Trophoblast cell (in vitro differentiated cells and primary cell): ENCODE measurements at regions not wholly inside any gene's neighbourhood (a gene's known extent, or its start where the extent isn't known, plus 50 kb on each side); places are given as distances from the start of the nearest gene placed in this dataset.
A peak's percentile ranks its signal among the peaks of the same experiment; 100 is the strongest.
"Not testable (repeated sequence)": the region's sequence is repeated elsewhere in the genome, so short reads cannot be mapped to it uniquely, and the experiment has no call there.

Source experiments
- DNase-seq, 2 donors: peaks; one replicate each; pipeline ENCODE4 v3.0.0-alpha.2; 2016
- H2AFZ ChIP-seq: 2 replicates; pipeline ENCODE4 v1.6.1; 2013; ENCODE audit warnings: low read length, moderate library complexity, mild to moderate bottlenecking; ENCODE audit not compliant: insufficient read depth, poor library complexity
- H2AK5ac ChIP-seq: 2 replicates; pipeline ENCODE4 v1.6.1; 2013; ENCODE audit warnings: mild to moderate bottlenecking, low read length
- H2BK120ac ChIP-seq: 2 replicates; pipeline ENCODE4 v1.6.1; 2013; ENCODE audit warnings: low read length, mild to moderate bottlenecking, moderate library complexity; ENCODE audit not compliant: insufficient read depth, poor library complexity
- H2BK12ac ChIP-seq: 2 replicates; pipeline ENCODE4 v1.6.1; 2013; ENCODE audit warnings: mild to moderate bottlenecking, low read length, moderate library complexity
- H2BK5ac ChIP-seq: 2 replicates; pipeline ENCODE4 v1.6.1; 2013; ENCODE audit warnings: low read length, low read depth, moderate library complexity, mild to moderate bottlenecking; ENCODE audit not compliant: poor library complexity
- H3K14ac ChIP-seq: 2 replicates; pipeline ENCODE4 v1.6.1; 2013; ENCODE audit warnings: mild to moderate bottlenecking, low read length
- H3K18ac ChIP-seq: 2 replicates; pipeline ENCODE4 v1.6.1; 2013; ENCODE audit warnings: mild to moderate bottlenecking, low read length
- H3K23ac ChIP-seq: 2 replicates; pipeline ENCODE4 v1.6.1; 2013; ENCODE audit warnings: low read length
- H3K27ac ChIP-seq: 2 replicates; pipeline ENCODE4 v1.5.1; 2013; ENCODE audit warnings: low read depth, mild to moderate bottlenecking, inconsistent platforms, low read length, moderate library complexity
- H3K27me3 ChIP-seq: 2 replicates; pipeline ENCODE4 v1.6.1; 2013; ENCODE audit warnings: inconsistent platforms, mild to moderate bottlenecking, low read length, moderate library complexity; ENCODE audit not compliant: insufficient read depth
- H3K36me3 ChIP-seq, 2 experiments: 1 replicate in 1 of 2; 2 replicates in 1 of 2; pipeline ENCODE4 v1.6.1; 2013; ENCODE audit warnings: low read length in 2 of 2, mild to moderate bottlenecking in 2 of 2, moderate library complexity in 1 of 2; ENCODE audit not compliant: insufficient read depth in 2 of 2, control insufficient read depth in 1 of 2
- H3K4ac ChIP-seq: 2 replicates; pipeline ENCODE4 v1.6.1; 2013; ENCODE audit warnings: low read depth, mild to moderate bottlenecking, low read length, moderate library complexity
- H3K4me1 ChIP-seq, 2 experiments: 1 replicate in 1 of 2; 2 replicates in 1 of 2; pipeline ENCODE4 v1.6.1; 2013; ENCODE audit warnings: low read length in 2 of 2, mild to moderate bottlenecking in 2 of 2, moderate library complexity in 1 of 2; ENCODE audit not compliant: insufficient read depth in 2 of 2, control insufficient read depth in 1 of 2
- H3K4me2 ChIP-seq: 2 replicates; pipeline ENCODE4 v1.6.1; 2013; ENCODE audit warnings: inconsistent platforms, mild to moderate bottlenecking, low read length, moderate library complexity
- H3K4me3 ChIP-seq: 2 replicates; pipeline ENCODE4 v1.5.1; 2013; ENCODE audit warnings: mild to moderate bottlenecking, low read depth, low read length, inconsistent platforms
- H3K79me1 ChIP-seq: one replicate; pipeline ENCODE4 v1.6.1; 2013; ENCODE audit warnings: low read length
- H3K79me2 ChIP-seq: 2 replicates; pipeline ENCODE4 v1.6.1; 2013; ENCODE audit warnings: low read length, mild to moderate bottlenecking; ENCODE audit not compliant: control insufficient read depth, insufficient read depth, poor library complexity
- H3K9ac ChIP-seq: 2 replicates; pipeline ENCODE4 v1.6.1; 2013; ENCODE audit warnings: mild to moderate bottlenecking, low read length
- H3K9me3 ChIP-seq: 2 replicates; pipeline ENCODE4 v1.6.1; 2013; ENCODE audit warnings: low read depth, mild to moderate bottlenecking, control low read depth, inconsistent platforms, low read length; ENCODE audit not compliant: insufficient read depth
- H4K12ac ChIP-seq: 2 replicates; pipeline ENCODE4 v1.6.1; 2013; ENCODE audit warnings: low read depth, mild to moderate bottlenecking, low read length, moderate library complexity
- H4K8ac ChIP-seq: 2 replicates; pipeline ENCODE4 v1.6.1; 2013; ENCODE audit warnings: low read depth, mild to moderate bottlenecking, low read length, moderate library complexity
- H4K91ac ChIP-seq: one replicate; pipeline ENCODE4 v1.6.1; 2013; ENCODE audit warnings: low read depth, mild to moderate bottlenecking, low read length, moderate library complexity
- WGBS: extraction: QIAGEN DNeasy Blood & Tissue Kit; methylation state at CpG from one replicate; pipeline ENCODE4 v1.1.7; 2013; ENCODE audit warnings: missing lambda C conversion rate; ENCODE audit not compliant: insufficient read length, insufficient coverage; ENCODE audit errors: extremely low coverage; 5-methylcytosine and 5-hydroxymethylcytosine counted together

DNA sequence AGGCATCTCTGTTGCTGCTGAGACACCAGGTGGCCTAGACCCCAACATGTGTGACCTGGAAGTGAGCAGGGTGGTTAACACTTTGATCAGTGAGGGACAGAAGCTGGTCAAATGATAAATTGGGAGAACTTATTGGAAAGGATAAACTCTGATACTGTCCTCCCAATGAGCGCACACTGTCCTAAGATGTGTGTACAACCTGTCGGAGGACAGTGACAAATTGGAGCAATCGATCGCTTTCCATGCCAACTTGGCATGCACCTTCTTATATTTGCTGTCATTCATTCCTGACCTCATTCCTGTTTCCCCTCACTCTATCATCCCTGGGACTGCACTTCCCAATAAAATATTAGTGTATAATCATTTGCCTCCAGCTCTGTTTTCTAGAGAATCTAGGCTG, 198.7 kb upstream of the PROK2 start:
- Histone ChIP-seq H3K36me3 (no peaks in the 10 kb centered on the region), H4K12ac (no peak overlapping the region), H3K4me2 (no peak overlapping the region), H2BK12ac (no peak overlapping the region), H2BK120ac (no peak overlapping the region), H3K79me1 (no peaks in the 10 kb centered on the region), H3K4ac (no peak overlapping the region), H3K23ac (no peak overlapping the region), H2BK5ac (no peak overlapping the region), H3K14ac (no peak overlapping the region), H3K27ac (no peak overlapping the region), H2AFZ (no peak overlapping the region), H3K9me3 (no peaks in the 10 kb centered on the region), H3K27me3 (no peaks in the 10 kb centered on the region), H4K91ac (no peak overlapping the region), H3K4me3 (no peak overlapping the region), H3K4me1 (peaks cover 0 to 4% of the 10 kb centered on the region in 2 experiments), H3K18ac (no peak overlapping the region), H2AK5ac (no peak overlapping the region), H4K8ac (no peak overlapping the region), H3K79me2 (no peaks in the 10 kb centered on the region), H3K9ac (no peak overlapping the region)
- no CpG with 5 or more reads among the region's 4 CpGs for whole genome bisulfite sequencing
- no peak for DNase-seq

DNA sequence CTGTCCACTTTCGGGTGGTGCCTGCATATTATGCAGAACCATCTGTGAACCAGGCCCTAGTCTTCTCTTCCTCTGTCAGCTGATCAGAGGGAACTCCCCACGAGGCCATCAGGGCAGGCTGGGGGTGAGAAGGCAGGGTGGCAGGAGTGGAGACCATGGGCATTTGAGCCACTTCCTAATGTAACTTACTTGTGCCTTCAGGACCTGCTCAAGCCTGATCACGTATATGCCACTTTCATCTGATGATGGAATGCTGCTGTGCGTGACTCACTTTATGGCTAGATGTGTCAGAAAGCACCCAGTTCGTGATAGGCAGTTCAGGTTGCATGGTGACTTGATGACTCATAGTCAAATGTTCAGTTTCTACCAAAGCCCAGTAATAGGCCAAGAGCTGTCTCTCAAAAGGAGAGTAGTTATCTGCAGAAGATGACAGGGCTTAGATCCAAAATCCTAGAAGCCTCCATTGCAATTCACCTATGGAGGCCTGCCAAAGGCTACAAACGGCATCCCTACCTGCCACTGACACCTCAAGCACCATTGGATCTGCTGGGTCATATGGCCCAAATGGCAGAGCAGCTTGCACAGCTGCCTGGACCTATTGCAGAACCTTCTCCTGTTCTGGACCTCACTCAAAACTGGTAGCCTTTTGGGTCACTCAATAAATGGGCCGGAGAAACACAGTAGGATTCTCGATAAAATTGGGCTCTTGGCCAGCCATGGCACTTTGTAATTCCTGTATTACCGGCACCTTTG, 197.7 kb upstream of the PROK2 start:
- no CpG with 5 or more reads among the region's 9 CpGs for WGBS
- H4K91ac ChIP-seq, H2BK5ac ChIP-seq, H2AFZ ChIP-seq, H3K79me2 ChIP-seq, H4K12ac ChIP-seq, H3K4me2 ChIP-seq, H3K4me3 ChIP-seq, H3K18ac ChIP-seq, H3K4ac ChIP-seq, H2BK12ac ChIP-seq, H2AK5ac ChIP-seq, H3K23ac ChIP-seq, H2BK120ac ChIP-seq, H3K79me1 ChIP-seq, H4K8ac ChIP-seq, H3K4me1 ChIP-seq, H3K27me3 ChIP-seq, H3K36me3 ChIP-seq, H3K9me3 ChIP-seq, H3K9ac ChIP-seq, H3K27ac ChIP-seq, H3K14ac ChIP-seq: not testable (repeated sequence)
- DNase-seq: peak; percentile 83

DNA sequence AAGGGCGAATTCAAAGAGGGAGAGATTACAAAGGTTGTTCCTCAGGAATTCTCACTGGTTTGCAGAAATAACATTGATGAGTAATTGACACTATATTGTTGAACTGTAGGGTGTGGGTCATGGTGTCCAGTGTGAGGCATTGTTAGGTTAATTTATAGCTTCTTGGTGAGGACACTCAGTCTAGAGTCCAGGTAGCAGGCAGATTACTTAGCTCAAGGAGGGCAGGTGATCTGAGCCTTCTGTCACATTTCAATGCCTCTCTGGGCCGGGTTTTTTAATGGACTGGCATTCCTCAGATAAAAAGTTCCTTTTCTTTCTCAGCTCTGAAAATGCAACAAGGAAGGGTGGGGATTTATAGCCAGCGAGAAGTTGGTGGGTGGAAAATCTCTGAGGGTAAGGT, 194.2 kb upstream of the PROK2 start:
- H2BK120ac ChIP-seq: no peak overlapping the region
- H4K8ac ChIP-seq: no peak overlapping the region
- no peak overlapping the region for H2AFZ ChIP-seq
- no peak overlapping the region for H3K4ac ChIP-seq
- H2AK5ac ChIP-seq: no peak overlapping the region
- H3K14ac ChIP-seq: no peak overlapping the region
- no peak overlapping the region for H2BK12ac ChIP-seq
- H3K79me1 ChIP-seq: no peaks in the 10 kb centered on the region
- no peaks in the 10 kb centered on the region for H3K9me3 ChIP-seq
- peaks cover 4 to 6% of the 10 kb centered on the region in 2 experiments for H3K4me1 ChIP-seq
- H4K12ac ChIP-seq: no peak overlapping the region
- no peak overlapping the region for H3K4me2 ChIP-seq
- WGBS: no CpG with 5 or more reads among the region's 3 CpGs
- no peak overlapping the region for H3K27ac ChIP-seq
- no peaks in the 10 kb centered on the region for H3K36me3 ChIP-seq
- no peak for DNase-seq
- H3K79me2 ChIP-seq: no peaks in the 10 kb centered on the region
- H3K4me3 ChIP-seq: no peak overlapping the region
- no peak overlapping the region for H4K91ac ChIP-seq
- H3K27me3 ChIP-seq: no peaks in the 10 kb centered on the region
- H3K18ac ChIP-seq: no peak overlapping the region
- H3K23ac ChIP-seq: no peak overlapping the region
- no peak overlapping the region for H3K9ac ChIP-seq
- no peak overlapping the region for H2BK5ac ChIP-seq

DNA sequence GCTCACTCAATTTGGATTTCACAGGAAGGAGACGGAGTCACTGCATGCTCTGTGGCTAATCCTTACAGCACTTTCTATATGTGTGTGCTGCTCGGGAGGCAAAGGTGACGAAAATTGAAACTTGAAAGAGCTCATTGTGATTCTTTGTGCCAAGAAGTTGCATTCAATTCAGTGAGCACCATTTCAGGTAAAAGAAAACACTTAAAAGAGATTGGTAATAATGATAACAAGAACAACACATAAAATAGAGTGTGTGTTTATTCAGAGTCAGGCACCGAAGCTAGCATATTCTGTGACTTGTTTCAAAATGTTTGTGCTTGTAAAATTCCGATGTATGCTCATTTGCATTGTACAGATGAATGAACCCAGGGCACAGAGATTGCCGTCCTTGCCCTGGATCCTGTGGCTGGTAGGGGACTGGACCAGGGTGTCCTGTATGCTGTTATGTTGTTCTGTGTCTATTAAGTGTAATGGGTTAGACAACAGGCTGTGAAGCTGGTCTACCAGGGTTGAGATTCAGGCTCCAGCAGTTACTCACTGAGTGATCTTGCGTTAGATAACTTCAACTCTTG, 193.3 kb upstream of the PROK2 start:
- Histone ChIP-seq H3K9me3 (no peaks in the 10 kb centered on the region), H3K14ac (no peak overlapping the region), H3K27ac (no peak overlapping the region), H4K91ac (no peak overlapping the region), H3K4me2 (no peak overlapping the region), H3K23ac (no peak overlapping the region), H3K4ac (no peak overlapping the region), H4K8ac (no peak overlapping the region), H2BK5ac (no peak overlapping the region), H2AFZ (no peak overlapping the region), H3K27me3 (no peaks in the 10 kb centered on the region), H3K18ac (no peak overlapping the region), H3K4me1 (peaks cover 4 to 6% of the 10 kb centered on the region in 2 experiments), H2BK12ac (no peak overlapping the region), H3K36me3 (no peaks in the 10 kb centered on the region), H2BK120ac (no peak overlapping the region), H3K79me2 (no peaks in the 10 kb centered on the region), H2AK5ac (no peak overlapping the region), H3K9ac (no peak overlapping the region), H3K4me3 (no peak overlapping the region), H3K79me1 (no peaks in the 10 kb centered on the region), H4K12ac (no peak overlapping the region)
- no peak for DNase-seq
- no CpG with 5 or more reads among the region's 7 CpGs for WGBS
